Sigmoid colon (tissue), 4 donors: ENCODE measurements at regions not wholly inside any gene's neighbourhood (a gene's known extent, or its start where the extent isn't known, plus 50 kb on each side); places are given as distances from the start of the nearest gene placed in this dataset.

Experiments
- CTCF ChIP-seq, 4 experiments: fragments of 450-650 bp in 3 of 4; fragments of 200-600 bp in 1 of 4; IDR thresholded peaks; one replicate each; pipeline ENCODE4 v1.5.1; 2016 to 2019; ENCODE audit warnings: antibody characterized with exemption in 4 of 4, mild to moderate bottlenecking in 3 of 4, moderate library complexity in 2 of 4
- EP300 ChIP-seq, 4 donors: sonication (generic); formaldehyde crosslinking; IDR thresholded peaks; one replicate each; pipeline ENCODE4 v1.6.1; 2017; ENCODE audit warnings: antibody characterized with exemption in 4 of 4
- POLR2A ChIP-seq, 2 donors: fragments of 450-650 bp; IDR thresholded peaks; one replicate each; pipeline ENCODE4 v1.6.1; 2016; ENCODE audit warnings: antibody characterized with exemption in 2 of 2, mild to moderate bottlenecking in 2 of 2, moderate library complexity in 2 of 2
- POLR2AphosphoS5 ChIP-seq, 4 donors: sonication (generic); formaldehyde crosslinking; IDR thresholded peaks; one replicate each; pipeline ENCODE4 v1.6.1; 2017; ENCODE audit warnings: antibody characterized with exemption in 4 of 4

GRCh38 chr2:238964544-238965067 lies 116.7 kb downstream of the TWIST2 start:
- TF ChIP-seq CTCF (IDR thresholded peaks at IDR 0.05), result no peak
- TF ChIP-seq POLR2A (IDR thresholded peaks at IDR 0.05), result no peak
- no peak for TF ChIP-seq EP300 (IDR thresholded peaks at IDR 0.05)
- no peak for TF ChIP-seq POLR2AphosphoS5 (IDR thresholded peaks at IDR 0.05)
